ENCODE measurements at regions not wholly inside any gene's neighbourhood (a gene's known extent, or its start where the extent isn't known, plus 50 kb on each side); places are given as distances from the start of the nearest gene placed in this dataset.

GRCh38 chr7:155945670-155946325, 133.5 kb upstream of the SHH start:
- H3K27ac ChIP-seq = no peak overlapping the region
- no peaks in the 10 kb centered on the region for H3K27me3 ChIP-seq
- no peak overlapping the region for H3K4me3 ChIP-seq
- TF ChIP-seq CTCF (IDR thresholded peaks at IDR 0.05 in 4 of 5, conservative IDR thresholded peaks at IDR 0.05 in 1 of 5) = no peak
- no peak for TF ChIP-seq POLR2A (IDR thresholded peaks at IDR 0.05)
- no peaks in the 10 kb centered on the region for H3K36me3 ChIP-seq
- H3K4me1 ChIP-seq = no peaks in the 10 kb centered on the region
- intact Hi-C loops (cut with DNase I; ENCODE audit: low total_unique reads) (no loop called here), in situ Hi-C loops (cut with MboI; ENCODE audit: low sequenced_read_pairs in 4 of 4) (no loop called here)
- no peak for ATAC-seq
- no peak for DNase-seq
- H3K9me3 ChIP-seq = no peaks in the 10 kb centered on the region

GRCh38 chr7:155944901-155945300, 132.6 kb upstream of the SHH start:
- no peak overlapping the region for H3K27ac ChIP-seq
- no peak overlapping the region for H3K4me3 ChIP-seq
- no peaks in the 10 kb centered on the region for H3K27me3 ChIP-seq
- H3K36me3 ChIP-seq = no peaks in the 10 kb centered on the region
- ATAC-seq (no peak), DNase-seq (no peak)
- in situ Hi-C loops (cut with MboI; ENCODE audit: low sequenced_read_pairs in 4 of 4) = no loop called here
- intact Hi-C loops (cut with DNase I; ENCODE audit: low total_unique reads) = no loop called here
- H3K4me1 ChIP-seq = no peaks in the 10 kb centered on the region
- no peak for TF ChIP-seq POLR2A (IDR thresholded peaks at IDR 0.05)
- TF ChIP-seq CTCF (IDR thresholded peaks at IDR 0.05 in 4 of 5, conservative IDR thresholded peaks at IDR 0.05 in 1 of 5) = no peak
- no peaks in the 10 kb centered on the region for H3K9me3 ChIP-seq

- no peaks in the 10 kb centered on the region for H3K4me1 ChIP-seq
- H3K27ac ChIP-seq = no peak overlapping the region
- in situ Hi-C loops (cut with MboI; ENCODE audit: low sequenced_read_pairs in 4 of 4) = no loop called here
Observed at GRCh38 chr7:155943251-155943899, 131.1 kb upstream of the SHH start.

GRCh38 chr7:155942226-155942950, 130.1 kb upstream of the SHH start:
- Histone ChIP-seq H3K27me3 (no peaks in the 10 kb centered on the region), H3K4me3 (no peak overlapping the region), H3K9me3 (no peaks in the 10 kb centered on the region), H3K36me3 (no peaks in the 10 kb centered on the region), H3K4me1 (no peaks in the 10 kb centered on the region), H3K27ac (no peak overlapping the region)
- ATAC-seq (no peak), DNase-seq (no peak)
- intact Hi-C loops (cut with DNase I; ENCODE audit: low total_unique reads) (no loop called here), in situ Hi-C loops (cut with MboI; ENCODE audit: low sequenced_read_pairs in 4 of 4) (no loop called here)
- no peak for TF ChIP-seq CTCF (IDR thresholded peaks at IDR 0.05 in 4 of 5, conservative IDR thresholded peaks at IDR 0.05 in 1 of 5)
- TF ChIP-seq POLR2A (IDR thresholded peaks at IDR 0.05) = no peak

More at GRCh38 chr7:155943251-155943899, 131.1 kb upstream of the SHH start:
- Histone ChIP-seq H3K36me3 (no peaks in the 10 kb centered on the region), H3K4me3 (no peak overlapping the region), H3K27me3 (no peaks in the 10 kb centered on the region), H3K9me3 (no peaks in the 10 kb centered on the region)
- ATAC-seq (no peak), DNase-seq (no peak)
- TF ChIP-seq CTCF (IDR thresholded peaks at IDR 0.05 in 4 of 5, conservative IDR thresholded peaks at IDR 0.05 in 1 of 5) (no peak), POLR2A (IDR thresholded peaks at IDR 0.05) (no peak)
- intact Hi-C loops (cut with DNase I; ENCODE audit: low total_unique reads) = no loop called here

Data from gastrocnemius medialis (tissue), 4 donors.